HFFc6 (cell line): ENCODE measurements at regions not wholly inside any gene's neighbourhood (a gene's known extent, or its start where the extent isn't known, plus 50 kb on each side); places are given as distances from the start of the nearest gene placed in this dataset.

Experiments used
- DNase-seq: peaks from one replicate; pipeline ENCODE4 v3.0.0-alpha.2; 2018
- H3K27ac Mint-ChIP-seq: 2 replicates; pipeline ENCODE4 v1.8.0; 2020; ENCODE audit warnings: mild to moderate bottlenecking, mixed read lengths
- H3K27me3 Mint-ChIP-seq: 2 replicates; pipeline ENCODE4 v1.8.0; 2021; ENCODE audit warnings: mild to moderate bottlenecking, moderate library complexity, mixed read lengths; ENCODE audit not compliant: insufficient read depth
- H3K36me3 Mint-ChIP-seq: 2 replicates; pipeline ENCODE4 v1.8.0; 2021; ENCODE audit warnings: low read depth, mixed read lengths
- H3K4me1 Mint-ChIP-seq: 2 replicates; pipeline ENCODE4 v1.8.0; 2020; ENCODE audit warnings: low read depth, mixed read lengths
- H3K4me3 Mint-ChIP-seq: 2 replicates; pipeline ENCODE4 v1.8.0; 2020; ENCODE audit warnings: mild to moderate bottlenecking, moderate library complexity, mixed read lengths
- H3K9me3 Mint-ChIP-seq: 2 replicates; pipeline ENCODE4 v1.8.0; 2020; ENCODE audit warnings: mild to moderate bottlenecking, mixed read lengths
- CTCF ChIP-seq: fragments of 200-600 bp; sonication (generic); IDR thresholded peaks from 2 replicates; pipeline ENCODE4 v1.5.0; 2021; ENCODE audit warnings: antibody characterized with exemption, mild to moderate bottlenecking

GRCh38 chr2:104703669-104704068 lies 150.2 kb upstream of the POU3F3 start:
- no peak for DNase-seq
- H3K36me3 Mint-ChIP-seq: no peaks in the 10 kb centered on the region
- H3K9me3 Mint-ChIP-seq: peaks cover 15% of the 10 kb centered on the region
- H3K4me1 Mint-ChIP-seq: no peaks in the 10 kb centered on the region
- no peaks in the 10 kb centered on the region; the same call in 1 of the 2 replicates for H3K27me3 Mint-ChIP-seq
- TF ChIP-seq CTCF: no peak
- no peak overlapping the region for H3K27ac Mint-ChIP-seq
- peak overlapping the region; percentile 28; the same call in 1 of the 2 replicates for H3K4me3 Mint-ChIP-seq

GRCh38 chr2:104704496-104705245 lies 149.2 kb upstream of the POU3F3 start:
- DNase-seq: no peak
- Mint-ChIP-seq H3K27ac (no peak overlapping the region), H3K27me3 (no peaks in the 10 kb centered on the region; the same call in 1 of the 2 replicates), H3K9me3 (peaks cover 15% of the 10 kb centered on the region), H3K4me1 (no peaks in the 10 kb centered on the region), H3K36me3 (no peaks in the 10 kb centered on the region), H3K4me3 (no peak overlapping the region)
- no peak for TF ChIP-seq CTCF

GRCh38 chr2:104707056-104707455 lies 146.9 kb upstream of the POU3F3 start:
- DNase-seq: no peak
- Mint-ChIP-seq H3K36me3 (no peaks in the 10 kb centered on the region), H3K9me3 (peaks cover 15% of the 10 kb centered on the region)

GRCh38 chr2:104708967-104709366 lies 144.9 kb upstream of the POU3F3 start:
- Mint-ChIP-seq H3K27me3 (no peaks in the 10 kb centered on the region), H3K4me3 (no peak overlapping the region), H3K36me3 (no peaks in the 10 kb centered on the region), H3K27ac (no peak overlapping the region), H3K9me3 (peaks cover 10% of the 10 kb centered on the region), H3K4me1 (no peaks in the 10 kb centered on the region)
- no peak for TF ChIP-seq CTCF
- no peak for DNase-seq

More at GRCh38 chr2:104707056-104707455, 146.9 kb upstream of the POU3F3 start:
- no peak overlapping the region for H3K4me3 Mint-ChIP-seq
- no peaks in the 10 kb centered on the region for H3K4me1 Mint-ChIP-seq
- H3K27ac Mint-ChIP-seq: no peak overlapping the region
- H3K27me3 Mint-ChIP-seq: no peaks in the 10 kb centered on the region
- no peak for TF ChIP-seq CTCF

- no peak for TF ChIP-seq CTCF
- Mint-ChIP-seq H3K27ac (no peak overlapping the region), H3K36me3 (no peaks in the 10 kb centered on the region), H3K4me1 (no peaks in the 10 kb centered on the region), H3K9me3 (peaks cover 35% of the 10 kb centered on the region), H3K27me3 (no peaks in the 10 kb centered on the region; the same call in 1 of the 2 replicates), H3K4me3 (no peak overlapping the region)
- DNase-seq: no peak
Measured at GRCh38 chr2:104716061-104716460, 137.9 kb upstream of the POU3F3 start.
